Inferior parietal cortex (tissue), 1 donor: ENCODE measurements at regions not wholly inside any gene's neighbourhood (a gene's known extent, or its start where the extent isn't known, plus 50 kb on each side); places are given as distances from the start of the nearest gene placed in this dataset.

Experiments
- DNase-seq: peaks from one replicate; pipeline ENCODE4 v3.0.0-alpha.2; 2016; ENCODE audit errors: extremely low spot score

DNA sequence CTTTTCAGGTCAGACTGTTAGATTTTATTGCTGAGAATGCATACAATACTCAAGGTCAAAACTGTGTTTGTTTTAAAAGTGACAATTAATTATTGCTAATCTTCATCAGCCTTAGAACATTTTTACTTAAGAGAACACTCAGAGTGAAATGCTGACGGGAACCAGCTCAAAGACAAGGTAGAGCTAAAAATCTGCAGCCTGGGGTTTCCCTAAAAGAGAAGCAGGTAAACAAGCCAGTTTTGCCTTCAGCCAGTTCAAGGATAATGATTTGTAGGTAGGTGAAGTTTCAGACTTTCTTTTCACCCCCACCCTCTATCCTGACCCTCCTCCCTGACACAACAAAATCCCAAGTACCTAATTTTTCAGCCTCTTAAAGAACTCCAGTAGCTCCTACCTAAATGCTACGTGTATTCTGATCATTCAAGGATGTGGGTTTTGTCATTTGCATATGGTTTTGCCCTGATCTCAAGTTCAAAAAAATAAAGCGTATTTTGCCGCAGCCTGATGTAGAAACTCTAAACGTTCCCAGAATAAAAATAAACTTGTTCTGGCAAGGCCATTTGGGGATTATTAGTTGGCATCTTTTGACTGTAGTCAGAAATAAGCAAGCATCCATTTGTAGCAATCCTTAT, 407.2 kb downstream of the EFNA5 start:
- no peak for DNase-seq

DNA sequence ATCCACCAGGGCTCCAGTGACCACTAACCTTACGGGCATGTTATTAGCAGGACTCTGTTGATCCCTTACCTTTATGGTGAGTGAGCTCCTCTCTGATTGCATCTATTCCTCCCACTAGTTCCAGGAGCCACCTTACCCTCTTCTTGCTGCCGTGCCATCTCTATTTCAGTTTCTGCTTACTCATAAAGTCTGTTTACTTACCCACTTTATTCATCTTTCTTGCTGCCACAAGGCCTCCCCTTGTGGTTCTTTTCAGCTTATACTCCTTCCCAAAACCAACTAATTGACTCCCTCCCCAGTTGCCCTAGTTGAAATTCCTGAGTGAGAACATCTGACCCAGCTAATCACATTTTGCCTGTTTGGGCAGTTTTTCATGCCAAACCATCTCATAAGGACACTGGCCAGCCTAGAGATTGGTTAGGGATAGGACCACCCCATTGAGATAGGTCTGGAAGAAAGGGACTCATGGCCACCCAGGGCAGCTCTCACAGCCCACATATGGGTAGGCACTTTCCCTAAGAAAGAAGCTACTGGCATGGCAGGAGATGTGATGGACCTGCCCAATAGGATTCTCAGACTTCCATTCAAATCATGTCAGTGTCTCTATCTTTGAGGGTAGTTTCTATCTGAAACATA, 412.7 kb downstream of the EFNA5 start:
- no peak for DNase-seq

DNA sequence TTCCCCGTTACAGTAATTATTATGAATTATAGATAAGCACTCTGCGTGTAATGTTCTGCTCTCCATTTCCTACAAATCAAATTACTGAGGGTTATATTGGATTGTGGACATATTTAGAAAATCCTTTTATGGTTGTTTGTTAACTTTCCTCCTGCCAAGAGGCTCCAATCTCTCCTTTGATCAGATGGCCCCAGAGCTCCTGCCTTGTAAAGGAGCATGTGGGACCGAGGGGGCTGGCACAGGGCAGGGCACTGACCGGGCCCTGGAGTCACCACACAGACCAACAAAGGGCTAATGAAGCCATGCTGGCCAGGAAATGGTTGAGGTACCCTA, 415.9 kb downstream of the EFNA5 start:
- no peak for DNase-seq

DNA sequence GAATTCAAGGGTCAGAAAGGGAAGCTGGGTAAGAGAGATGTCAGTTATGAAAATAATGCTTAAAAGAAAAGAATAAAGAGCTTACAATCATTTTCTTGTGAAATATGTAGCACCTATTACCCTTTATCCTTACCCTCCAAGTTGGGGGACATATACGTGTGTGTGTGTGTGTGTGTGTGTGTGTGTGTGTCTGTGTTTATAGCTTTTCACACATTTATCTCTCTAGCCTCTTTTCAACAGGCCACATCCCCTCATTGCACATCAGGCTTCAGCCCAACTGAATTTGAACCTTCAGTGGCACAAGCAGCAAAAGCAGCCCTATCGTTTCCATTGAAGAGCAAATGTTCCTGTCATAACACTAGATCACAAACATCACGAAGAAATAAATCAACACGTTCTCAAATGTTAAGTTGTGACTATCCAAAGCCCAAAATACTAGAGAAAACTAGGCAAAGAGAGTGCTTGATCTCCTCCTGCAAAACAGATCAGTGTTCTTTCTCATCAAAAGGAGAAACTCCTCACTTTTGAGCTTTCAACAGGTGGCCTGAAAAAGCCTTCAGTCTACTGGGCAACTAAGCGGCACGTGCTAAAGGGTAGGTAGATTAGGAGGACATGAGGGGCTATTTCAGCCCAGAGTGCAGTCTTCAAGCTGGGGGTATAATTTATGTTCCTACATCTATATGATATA, 416.4 kb downstream of the EFNA5 start:
- DNase-seq = no peak

DNA sequence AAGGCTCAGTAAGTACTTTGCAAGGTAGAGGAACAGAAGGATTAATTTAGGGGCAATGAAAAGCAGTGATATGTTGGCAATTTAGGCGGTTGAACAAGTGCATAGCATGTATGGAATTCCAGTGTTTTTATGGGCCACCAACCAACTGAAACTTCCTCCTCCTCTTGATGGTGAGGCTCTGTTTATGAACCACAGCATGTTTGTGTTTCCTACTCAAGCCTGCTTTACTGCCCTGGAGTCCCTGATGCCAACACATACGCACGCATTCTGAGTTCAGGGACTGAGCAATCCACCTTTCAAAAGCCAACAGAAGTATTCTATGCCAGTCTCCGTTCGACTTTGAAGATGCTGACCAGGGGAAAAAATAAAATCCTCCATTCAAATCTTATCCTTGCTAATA, 417.5 kb downstream of the EFNA5 start:
- no peak for DNase-seq

DNA sequence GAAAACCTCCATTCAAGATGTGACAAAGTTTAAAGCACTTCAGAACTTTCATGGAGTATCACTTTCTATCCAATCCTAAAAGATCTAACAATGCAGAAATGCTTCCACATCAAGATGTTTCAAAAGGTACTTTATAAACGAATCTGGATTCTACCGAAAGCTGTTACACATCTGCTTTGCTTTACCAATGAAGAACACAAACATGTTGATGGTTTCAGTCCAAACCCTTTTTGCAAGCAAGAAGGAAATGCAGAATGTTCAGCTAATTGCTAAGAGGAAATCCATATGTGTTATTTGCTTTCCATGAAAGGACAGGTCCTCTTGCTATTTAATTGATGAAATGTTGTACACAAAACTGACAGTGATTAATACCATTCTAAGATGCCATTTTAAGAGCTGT, 419.6 kb downstream of the EFNA5 start:
- DNase-seq = no peak

DNA sequence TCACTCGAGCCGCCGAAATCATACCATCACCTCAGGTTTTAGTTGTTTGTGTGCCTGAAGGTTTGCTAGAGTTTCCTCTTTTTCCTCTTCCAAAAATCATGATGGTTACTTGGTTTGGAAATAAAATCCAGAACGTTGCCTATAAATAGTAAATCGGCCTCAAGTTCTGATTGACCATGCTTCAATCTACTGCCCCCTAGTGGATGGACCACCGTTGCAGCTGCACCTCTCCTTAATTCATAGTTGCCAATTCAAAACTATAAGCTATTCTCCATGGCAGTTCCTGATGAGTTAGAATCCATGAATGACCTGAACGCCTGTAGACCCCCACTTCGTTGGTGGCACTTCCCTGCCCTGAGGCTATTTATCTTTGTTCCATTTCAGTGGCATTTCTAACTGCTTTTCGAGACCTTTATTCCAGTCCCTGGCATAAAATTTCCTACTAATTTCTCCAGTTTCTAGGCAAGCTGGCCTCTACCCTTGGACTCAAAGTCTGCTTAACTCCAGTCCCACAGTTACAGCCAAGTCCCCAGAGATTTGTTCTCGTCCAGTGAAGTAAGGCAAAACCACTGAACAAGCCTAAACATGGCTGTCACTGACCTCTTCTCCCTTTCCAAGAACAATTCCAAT, 422.6 kb downstream of the EFNA5 start:
- peak; percentile 57 for DNase-seq

DNA sequence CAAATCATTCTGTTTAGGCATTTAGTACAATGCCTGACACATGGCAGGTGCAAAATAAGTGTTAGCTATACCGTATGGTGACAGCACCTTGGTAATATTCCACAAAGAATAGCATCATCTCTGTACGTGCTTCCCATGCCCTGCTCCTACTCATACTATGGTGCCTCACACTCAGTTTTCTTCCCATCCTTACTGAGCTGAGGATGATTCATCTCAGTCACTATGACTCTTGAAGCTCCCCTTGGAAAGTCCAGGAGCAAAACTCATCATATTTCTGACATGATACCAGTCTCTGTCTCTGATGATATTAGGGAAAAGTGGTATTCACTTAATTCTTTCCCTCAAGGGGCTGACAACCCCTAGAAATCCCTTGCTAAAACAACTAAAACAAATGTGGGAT, 423.3 kb downstream of the EFNA5 start:
- no peak for DNase-seq

DNA sequence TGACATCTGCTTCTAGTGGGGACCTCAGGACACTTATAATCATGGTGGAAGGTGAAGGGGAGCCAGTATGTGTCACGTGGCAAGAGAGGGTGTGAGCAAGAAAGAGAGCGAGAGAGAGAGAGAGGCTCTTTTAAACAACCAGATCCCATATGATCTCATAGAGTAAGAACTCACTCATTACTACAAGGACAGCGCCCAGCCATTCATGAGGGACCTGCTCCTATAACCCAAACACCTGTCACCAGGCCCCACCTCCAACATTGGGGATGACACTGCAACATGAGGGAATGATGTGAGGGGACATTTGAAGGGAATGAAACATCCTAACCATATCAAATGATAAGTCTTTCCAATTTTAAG, 427.5 kb downstream of the EFNA5 start:
- no peak for DNase-seq

DNA sequence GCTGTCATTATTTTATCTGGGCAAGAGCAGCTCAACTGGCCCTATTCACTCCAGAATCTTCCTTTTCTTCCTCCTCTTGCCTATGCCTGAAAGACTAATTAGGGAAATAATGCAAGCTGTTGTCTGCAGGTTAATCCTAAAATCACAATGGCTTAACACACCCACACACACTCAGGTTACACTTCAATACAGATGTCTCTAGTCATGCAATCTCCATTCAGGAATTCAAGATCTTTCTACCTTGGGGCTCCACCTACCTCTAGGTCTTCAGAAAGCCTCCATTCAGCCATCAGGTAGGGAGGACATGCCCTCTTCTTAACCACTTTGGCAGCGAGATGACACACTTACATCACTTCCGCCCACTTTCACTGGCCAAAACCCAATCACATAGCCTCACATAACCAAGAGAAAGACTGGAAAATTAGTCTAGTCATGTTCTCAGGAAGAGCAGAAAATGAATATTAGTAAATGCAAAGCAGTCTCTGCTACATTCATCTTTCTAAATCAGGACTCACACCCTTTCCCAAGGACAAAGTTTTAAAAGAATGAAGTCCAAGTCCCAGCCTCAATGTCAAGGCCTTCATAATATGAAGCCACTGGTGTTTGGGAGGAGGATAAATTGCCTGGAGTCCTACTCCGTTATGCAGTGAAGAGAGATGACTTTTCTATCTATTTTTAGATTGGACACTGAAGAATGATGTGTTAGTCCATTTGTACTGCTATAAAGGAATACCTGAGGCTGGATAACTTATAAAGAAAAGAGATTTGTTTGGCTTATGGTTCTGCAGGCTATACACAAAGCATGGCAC, 428.1 kb downstream of the EFNA5 start:
- DNase-seq = no peak

DNA sequence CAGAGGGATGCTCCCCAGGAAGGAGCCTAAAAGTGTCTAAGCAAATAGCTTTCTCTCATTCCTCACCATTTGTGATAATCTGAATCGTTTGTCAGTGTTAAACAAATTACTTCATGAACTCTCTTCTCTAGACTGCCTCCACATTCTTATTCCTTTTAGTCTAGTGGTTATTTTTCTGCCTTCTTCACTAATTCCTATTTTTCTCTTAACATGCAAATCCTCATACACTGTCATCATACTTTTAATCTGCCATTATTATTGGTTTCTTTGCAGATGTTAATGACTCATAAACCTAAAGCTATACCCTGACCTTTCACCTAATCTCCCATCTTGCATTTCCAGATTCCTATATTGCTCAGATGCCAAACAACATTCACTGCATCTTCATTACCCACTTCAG, 428.9 kb downstream of the EFNA5 start:
- DNase-seq = no peak

DNA sequence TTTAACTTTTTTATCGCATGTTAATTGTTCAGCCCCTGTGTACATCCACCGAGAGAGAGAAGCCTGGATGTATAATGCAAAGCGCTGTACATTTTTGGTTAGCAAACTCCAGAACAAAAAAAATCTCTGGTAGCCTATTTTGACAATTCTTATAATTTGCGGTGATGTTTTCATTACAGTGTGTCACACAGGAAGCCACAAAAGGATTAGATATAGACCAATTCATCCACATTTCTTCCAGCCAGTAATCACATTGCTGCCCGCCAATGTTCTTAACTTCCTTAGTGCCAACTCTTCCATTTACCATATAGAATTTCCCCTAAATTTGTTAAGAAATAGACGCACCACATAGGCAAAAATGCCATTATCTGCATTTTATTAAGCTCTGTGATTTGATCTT, 435.6 kb downstream of the EFNA5 start:
- no peak for DNase-seq

DNA sequence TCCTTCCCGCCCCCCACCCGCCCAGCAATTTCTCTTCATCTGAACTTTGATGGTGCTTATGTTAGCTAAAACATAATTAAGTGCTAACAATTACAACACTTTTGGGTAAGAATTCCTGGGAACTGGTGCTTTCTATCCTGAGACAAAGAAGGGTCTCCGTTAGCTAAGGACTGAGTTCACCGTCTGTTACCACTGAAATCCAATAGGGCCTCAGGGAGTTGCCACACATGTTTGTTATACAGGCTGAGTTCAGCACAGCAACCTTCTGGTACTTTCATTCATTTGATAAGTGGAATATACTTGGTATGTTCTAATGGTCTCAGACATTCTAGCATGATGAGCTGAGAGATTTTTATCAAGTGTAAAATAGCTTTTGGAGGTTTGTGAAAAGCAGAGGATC, 437.9 kb downstream of the EFNA5 start:
- DNase-seq = no peak

DNA sequence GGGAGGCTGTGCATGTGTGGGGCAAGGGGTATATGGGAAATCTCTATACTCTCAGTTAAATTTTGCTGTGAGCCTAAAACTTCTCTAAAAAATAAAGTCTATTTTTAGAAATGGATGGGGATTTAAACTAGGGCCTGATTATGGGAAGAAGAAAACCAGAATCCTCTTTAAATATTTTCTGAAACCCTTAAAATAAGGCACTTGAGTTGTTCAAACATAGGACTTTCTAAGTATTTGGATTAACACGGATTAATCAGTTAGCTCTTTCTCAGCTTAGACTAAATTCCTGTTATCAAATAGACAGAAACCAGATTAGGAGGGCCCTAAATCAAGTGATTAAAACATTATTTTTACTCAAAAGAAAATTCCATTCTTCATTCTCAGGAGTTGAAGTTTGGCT, 438.4 kb downstream of the EFNA5 start:
- no peak for DNase-seq

DNA sequence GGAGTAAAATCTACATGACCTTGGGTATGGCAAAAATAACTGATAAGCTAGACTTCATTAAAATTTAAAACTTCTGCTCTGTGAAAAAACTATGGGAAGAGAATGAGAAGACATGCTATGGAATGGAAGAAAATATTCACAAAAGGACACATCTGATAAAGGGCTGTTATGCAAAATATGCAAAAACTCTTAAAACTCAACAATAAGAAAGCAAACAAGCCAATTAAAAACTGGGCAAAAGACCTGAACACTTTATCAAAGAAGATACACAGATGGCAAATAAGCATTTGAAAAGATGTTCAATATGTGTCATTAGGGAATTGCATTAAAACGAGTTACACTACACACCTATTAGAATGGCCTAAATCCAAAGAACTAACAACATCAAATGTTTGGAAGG, 439.5 kb downstream of the EFNA5 start:
- DNase-seq = no peak

DNA sequence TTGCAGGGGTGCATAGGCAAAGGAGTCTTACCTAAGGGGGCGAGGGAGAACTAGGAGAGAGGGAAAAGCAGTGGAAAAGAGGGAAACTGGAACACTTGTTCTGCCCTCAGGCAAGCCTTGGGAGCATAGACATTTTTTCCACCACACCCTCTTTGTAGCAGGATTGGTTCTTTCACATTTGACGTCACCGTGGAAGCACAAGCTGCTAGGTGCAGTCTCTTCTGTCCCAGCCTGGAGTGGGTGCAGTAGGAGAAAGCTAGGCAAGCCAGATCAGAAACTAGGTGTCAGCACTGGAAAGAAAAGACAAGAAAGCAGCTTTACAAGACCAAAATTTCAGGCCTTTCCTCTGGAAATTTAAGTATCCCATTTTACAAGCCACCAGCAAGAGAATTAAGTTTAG, 440.4 kb downstream of the EFNA5 start:
- no peak for DNase-seq

DNA sequence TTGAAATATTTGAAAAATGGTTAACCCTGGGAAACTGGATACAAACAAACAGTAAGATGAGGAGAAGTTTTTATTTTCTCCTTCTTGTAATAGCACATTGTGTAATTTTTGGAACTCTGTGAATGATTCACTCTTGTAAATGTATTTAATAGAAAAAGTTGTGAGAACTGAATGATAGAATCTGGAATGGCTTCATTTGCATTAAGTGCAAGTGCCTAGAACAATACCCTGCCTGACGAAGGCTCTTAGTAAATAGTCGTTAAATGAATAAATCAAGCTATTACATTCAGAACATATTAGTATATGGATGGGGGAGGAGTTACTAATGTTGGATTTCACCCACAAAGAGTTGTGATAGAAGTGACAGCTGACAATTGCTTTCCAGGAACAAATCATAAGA, 442.5 kb downstream of the EFNA5 start:
- DNase-seq = no peak

DNA sequence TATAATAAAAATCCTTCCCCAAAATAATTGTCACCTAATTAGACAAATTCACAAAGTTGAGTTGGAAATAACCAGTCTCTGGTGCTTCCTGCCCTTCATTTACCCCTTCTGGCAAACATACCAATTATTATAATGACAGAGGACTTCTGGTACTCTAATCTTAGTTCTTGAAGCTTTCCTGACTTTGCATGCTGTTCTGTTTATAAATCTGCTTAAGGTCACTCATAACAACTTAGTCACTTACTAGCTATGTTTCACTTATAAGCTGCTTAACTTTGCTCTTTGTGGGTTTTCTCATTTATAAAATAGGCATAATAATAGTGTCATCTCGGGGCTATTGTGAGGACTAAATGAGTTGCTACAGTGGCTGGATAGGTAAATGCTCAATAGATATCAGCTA, 446.5 kb downstream of the EFNA5 start:
- DNase-seq = no peak

DNA sequence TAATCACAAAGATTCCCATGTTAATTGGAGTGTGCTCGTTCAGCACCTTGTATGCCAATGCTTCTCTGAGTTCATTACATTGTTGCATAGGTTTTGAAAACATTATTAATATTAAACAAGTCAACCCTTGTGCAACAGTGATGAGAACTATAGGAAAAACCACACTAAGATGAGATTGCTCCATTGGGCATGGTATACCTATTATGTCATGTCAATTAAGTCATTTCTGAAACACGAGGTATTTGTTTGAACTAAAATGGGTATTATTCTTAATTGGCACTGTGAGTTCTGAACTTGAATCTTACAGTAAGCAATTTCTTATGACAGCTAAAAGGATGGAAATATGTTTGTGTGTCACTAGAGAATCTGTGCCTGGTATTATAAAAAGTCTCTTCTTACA, 447.7 kb downstream of the EFNA5 start:
- no peak for DNase-seq

DNA sequence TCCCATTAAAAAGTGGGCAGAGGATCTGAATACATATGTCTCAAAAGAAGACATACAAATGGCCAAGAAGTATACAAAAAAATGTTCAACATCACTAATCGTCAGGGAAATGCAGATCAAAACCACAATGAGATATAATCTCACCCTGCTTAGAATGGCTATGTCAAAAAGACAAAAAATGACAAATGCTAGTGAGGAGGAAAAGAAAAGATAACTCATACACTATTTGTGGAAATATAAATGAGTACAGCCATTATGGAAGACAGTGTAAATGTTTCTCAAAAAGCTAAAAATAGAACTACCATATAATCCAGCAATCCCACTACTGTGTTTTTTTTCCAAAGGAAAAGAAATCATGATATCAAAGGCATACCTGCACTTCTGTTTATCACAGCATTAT, 450.7 kb downstream of the EFNA5 start:
- no peak for DNase-seq

DNA sequence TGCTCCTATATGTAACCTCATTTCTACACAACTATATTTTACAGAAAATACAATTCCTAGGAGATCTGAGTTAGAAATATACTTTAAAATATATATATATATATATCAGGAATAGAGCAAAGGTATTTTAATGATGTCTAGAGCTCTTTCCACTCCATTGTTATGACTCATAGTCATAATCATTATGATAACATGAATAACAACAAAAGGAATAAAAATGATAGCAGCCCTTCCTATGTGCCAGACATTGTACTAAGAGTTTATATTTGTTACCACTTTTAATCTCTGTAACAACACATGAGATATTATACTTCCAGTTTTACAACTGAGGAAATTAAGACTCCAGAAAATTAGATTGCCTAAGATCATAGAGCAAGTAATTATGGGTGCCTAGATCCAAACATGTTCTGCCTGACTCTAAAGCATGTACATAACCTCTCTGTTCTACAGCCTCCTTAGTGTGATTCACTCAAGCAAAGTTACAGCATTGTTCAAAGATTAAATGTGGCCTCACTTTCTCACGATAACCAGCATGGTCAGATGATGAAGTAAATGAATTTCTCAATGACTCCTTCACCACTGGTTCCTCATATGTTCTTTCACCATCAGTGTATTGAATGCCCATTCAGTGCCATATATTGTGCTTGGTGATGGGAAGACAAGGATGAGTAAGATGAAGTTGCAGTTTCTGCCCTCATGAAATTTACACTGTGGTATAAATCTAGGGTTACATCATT, 452.1 kb downstream of the EFNA5 start:
- DNase-seq = peak; percentile 16

DNA sequence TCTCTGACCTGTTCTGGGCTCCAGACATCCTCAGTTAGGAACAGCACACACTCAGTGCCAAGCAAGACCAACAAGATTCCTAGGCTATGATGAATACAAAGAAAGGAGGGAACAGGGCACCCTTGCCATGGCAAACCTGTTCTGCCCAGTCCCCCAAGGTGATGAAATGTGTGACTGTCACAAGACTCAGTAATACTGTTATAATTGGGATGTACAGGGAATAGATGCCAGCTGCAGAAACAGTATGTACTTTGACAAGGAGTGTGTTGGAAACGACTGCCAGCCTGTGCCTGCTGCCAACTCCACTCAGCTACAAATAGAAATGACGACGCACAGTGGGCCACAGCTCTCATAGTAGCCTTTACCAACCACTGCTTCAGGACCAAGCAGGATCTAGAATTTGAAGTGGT, 453.0 kb downstream of the EFNA5 start:
- peak; percentile 72 for DNase-seq
